ENCODE measurements at regions not wholly inside any gene's neighbourhood (a gene's known extent, or its start where the extent isn't known, plus 50 kb on each side); places are given as distances from the start of the nearest gene placed in this dataset.
"Not testable (repeated sequence)": the region's sequence is repeated elsewhere in the genome, so short reads cannot be mapped to it uniquely, and the experiment has no call there.

GRCh38 chr3:197450308-197450707 is 105.5 kb downstream of the BDH1 start:
- no peak overlapping the region for H3K4me3 ChIP-seq (ENCODE audit: low read depth, low read length)
- no peak for TF ChIP-seq CTCF (IDR thresholded peaks at IDR 0.05; ENCODE audit: insufficient read depth, low read depth, low read length)
- DNase-seq (ENCODE audit: low read depth), result no peak

DNA sequence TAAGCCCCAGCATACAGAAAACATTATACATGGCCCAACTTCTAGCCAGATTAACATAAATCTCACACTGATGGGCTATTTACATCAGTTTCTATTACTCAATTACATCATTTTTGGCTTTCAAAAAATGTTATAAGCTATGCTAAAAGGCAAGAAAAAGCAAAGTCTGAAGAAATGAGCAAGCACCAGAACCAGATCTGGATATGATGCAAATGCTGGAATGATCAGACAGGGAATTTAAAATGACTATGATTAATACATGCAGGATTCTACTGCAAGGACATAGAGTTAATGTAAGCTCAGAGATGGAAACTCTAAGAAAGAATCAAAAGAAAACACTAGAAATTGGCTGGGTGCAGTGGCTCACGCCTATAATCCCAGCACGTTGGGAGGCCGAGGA is 106.6 kb downstream of the BDH1 start:
- H3K4me3 ChIP-seq (ENCODE audit: low read depth, low read length); DNase-seq (ENCODE audit: low read depth): not testable (repeated sequence)

GRCh38 chr3:197447781-197448180 is 108.0 kb downstream of the BDH1 start:
- H3K4me3 ChIP-seq (ENCODE audit: low read depth, low read length); DNase-seq (ENCODE audit: low read depth): not testable (repeated sequence)

GRCh38 chr3:197447057-197447456 is 108.7 kb downstream of the BDH1 start:
- no peak overlapping the region for H3K4me3 ChIP-seq (ENCODE audit: low read depth, low read length)
- no peak for TF ChIP-seq CTCF (IDR thresholded peaks at IDR 0.05; ENCODE audit: insufficient read depth, low read depth, low read length)
- no peak for DNase-seq (ENCODE audit: low read depth)

GRCh38 chr3:197446700-197447056 is 109.1 kb downstream of the BDH1 start:
- H3K4me3 ChIP-seq (ENCODE audit: low read depth, low read length), result no peak overlapping the region
- TF ChIP-seq CTCF (IDR thresholded peaks at IDR 0.05; ENCODE audit: insufficient read depth, low read depth, low read length), result no peak
- DNase-seq (ENCODE audit: low read depth), result no peak

- no peak for DNase-seq (ENCODE audit: low read depth)
- TF ChIP-seq CTCF (IDR thresholded peaks at IDR 0.05; ENCODE audit: insufficient read depth, low read depth, low read length), result no peak
- no peak overlapping the region for H3K4me3 ChIP-seq (ENCODE audit: low read depth, low read length)
Measured at GRCh38 chr3:197445896-197446699, 109.7 kb downstream of the BDH1 start.

GRCh38 chr3:197444793-197445379 is 110.9 kb downstream of the BDH1 start:
- TF ChIP-seq CTCF (IDR thresholded peaks at IDR 0.05; ENCODE audit: insufficient read depth, low read depth, low read length), result no peak
- no peak for DNase-seq (ENCODE audit: low read depth)
- no peak overlapping the region for H3K4me3 ChIP-seq (ENCODE audit: low read depth, low read length)

GRCh38 chr3:197443506-197443905 is 112.3 kb downstream of the BDH1 start:
- no peak for DNase-seq (ENCODE audit: low read depth)
- TF ChIP-seq CTCF (IDR thresholded peaks at IDR 0.05; ENCODE audit: insufficient read depth, low read depth, low read length), result no peak

More at GRCh38 chr3:197443506-197443905, 112.3 kb downstream of the BDH1 start:
- no peak overlapping the region for H3K4me3 ChIP-seq (ENCODE audit: low read depth, low read length)

Measured in fibroblast of villous mesenchyme (primary cell).